ENCODE measurements at regions not wholly inside any gene's neighbourhood (a gene's known extent, or its start where the extent isn't known, plus 50 kb on each side); places are given as distances from the start of the nearest gene placed in this dataset.

DNA sequence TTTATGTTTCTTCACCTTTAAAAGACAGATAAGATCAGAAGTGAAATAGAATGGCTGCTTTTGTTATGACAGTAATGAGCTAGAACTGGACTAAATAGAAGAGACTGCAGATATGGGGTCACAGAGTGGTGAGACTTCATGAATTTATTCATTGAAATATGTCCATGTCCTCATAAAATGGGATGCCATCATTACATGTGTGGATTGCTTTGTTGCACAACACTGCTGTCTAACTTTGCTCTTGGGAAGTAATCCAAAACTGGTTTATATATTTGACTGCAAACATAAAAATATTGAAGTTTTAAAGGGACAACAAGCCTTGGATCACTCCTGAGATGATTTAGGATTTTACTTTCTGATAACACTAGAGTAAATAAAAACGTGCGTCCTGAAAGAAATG, 209.2 kb upstream of the FAT4 start:
- TF ChIP-seq RARB (CRISPR knock-in tag; IDR thresholded peaks at IDR 0.05) (no peak), TSHZ2 (CRISPR knock-in tag; IDR thresholded peaks at IDR 0.05) (no peak), ARNTL (CRISPR knock-in tag; IDR thresholded peaks at IDR 0.05; ENCODE audit: borderline replicate concordance, low read depth) (no peak), ZFP3 (CRISPR knock-in tag; IDR thresholded peaks at IDR 0.05) (no peak), POU6F1 (CRISPR knock-in tag; IDR thresholded peaks at IDR 0.05; ENCODE audit: borderline replicate concordance, low read depth) (no peak)
- TF ChIP-seq, protein P1, sequence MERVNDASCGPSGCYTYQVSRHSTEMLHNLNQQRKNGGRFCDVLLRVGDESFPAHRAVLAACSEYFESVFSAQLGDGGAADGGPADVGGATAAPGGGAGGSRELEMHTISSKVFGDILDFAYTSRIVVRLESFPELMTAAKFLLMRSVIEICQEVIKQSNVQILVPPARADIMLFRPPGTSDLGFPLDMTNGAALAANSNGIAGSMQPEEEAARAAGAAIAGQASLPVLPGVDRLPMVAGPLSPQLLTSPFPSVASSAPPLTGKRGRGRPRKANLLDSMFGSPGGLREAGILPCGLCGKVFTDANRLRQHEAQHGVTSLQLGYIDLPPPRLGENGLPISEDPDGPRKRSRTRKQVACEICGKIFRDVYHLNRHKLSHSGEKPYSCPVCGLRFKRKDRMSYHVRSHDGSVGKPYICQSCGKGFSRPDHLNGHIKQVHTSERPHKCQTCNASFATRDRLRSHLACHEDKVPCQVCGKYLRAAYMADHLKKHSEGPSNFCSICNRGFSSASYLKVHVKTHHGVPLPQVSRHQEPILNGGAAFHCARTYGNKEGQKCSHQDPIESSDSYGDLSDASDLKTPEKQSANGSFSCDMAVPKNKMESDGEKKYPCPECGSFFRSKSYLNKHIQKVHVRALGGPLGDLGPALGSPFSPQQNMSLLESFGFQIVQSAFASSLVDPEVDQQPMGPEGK (CRISPR knock-in tag; IDR thresholded peaks at IDR 0.05; ENCODE audit: borderline replicate concordance) = no peak
